ENCODE measurements at regions not wholly inside any gene's neighbourhood (a gene's known extent, or its start where the extent isn't known, plus 50 kb on each side); places are given as distances from the start of the nearest gene placed in this dataset.

DNA sequence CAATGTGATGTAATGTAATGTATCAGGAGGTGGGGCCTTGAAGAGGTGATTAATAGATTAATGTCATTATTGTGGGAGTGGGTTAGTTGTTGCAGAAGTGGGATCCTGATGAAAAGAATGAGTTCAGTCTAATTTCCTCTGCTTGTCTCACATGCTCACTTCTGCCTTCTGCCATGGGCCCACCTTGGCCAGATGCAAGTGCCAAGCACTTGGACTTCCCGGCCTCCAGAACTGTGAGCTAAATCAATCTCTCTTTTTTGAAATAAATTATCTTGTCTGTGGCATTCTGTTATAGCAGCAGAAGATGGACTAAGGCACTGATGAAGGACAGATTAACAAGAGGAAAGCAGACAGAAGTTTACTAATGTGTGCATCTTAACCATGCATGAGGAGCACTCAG, 123.9 kb downstream of the ETS2 start:
- TF ChIP-seq STAT1 (IDR thresholded peaks at IDR 0.05; ENCODE audit: unreplicated experiment), result no peak
- TF ChIP-seq POLR2AphosphoS5 (IDR thresholded peaks at IDR 0.05; ENCODE audit: low read depth), result no peak
- TF ChIP-seq, protein P1, sequence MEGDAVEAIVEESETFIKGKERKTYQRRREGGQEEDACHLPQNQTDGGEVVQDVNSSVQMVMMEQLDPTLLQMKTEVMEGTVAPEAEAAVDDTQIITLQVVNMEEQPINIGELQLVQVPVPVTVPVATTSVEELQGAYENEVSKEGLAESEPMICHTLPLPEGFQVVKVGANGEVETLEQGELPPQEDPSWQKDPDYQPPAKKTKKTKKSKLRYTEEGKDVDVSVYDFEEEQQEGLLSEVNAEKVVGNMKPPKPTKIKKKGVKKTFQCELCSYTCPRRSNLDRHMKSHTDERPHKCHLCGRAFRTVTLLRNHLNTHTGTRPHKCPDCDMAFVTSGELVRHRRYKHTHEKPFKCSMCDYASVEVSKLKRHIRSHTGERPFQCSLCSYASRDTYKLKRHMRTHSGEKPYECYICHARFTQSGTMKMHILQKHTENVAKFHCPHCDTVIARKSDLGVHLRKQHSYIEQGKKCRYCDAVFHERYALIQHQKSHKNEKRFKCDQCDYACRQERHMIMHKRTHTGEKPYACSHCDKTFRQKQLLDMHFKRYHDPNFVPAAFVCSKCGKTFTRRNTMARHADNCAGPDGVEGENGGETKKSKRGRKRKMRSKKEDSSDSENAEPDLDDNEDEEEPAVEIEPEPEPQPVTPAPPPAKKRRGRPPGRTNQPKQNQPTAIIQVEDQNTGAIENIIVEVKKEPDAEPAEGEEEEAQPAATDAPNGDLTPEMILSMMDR (conservative IDR thresholded peaks at IDR 0.05; ENCODE audit: low read depth in 2 of 2), result no peak
- TF ChIP-seq EZH2 (IDR thresholded peaks at IDR 0.05; ENCODE audit: low read depth, unreplicated experiment), result no peak
- no peak for TF ChIP-seq ZNF114 (CRISPR knock-in tag; IDR thresholded peaks at IDR 0.05)
